Vagina (tissue), 2 donors: ENCODE measurements at regions not wholly inside any gene's neighbourhood (a gene's known extent, or its start where the extent isn't known, plus 50 kb on each side); places are given as distances from the start of the nearest gene placed in this dataset.

Experiments used
- CTCF ChIP-seq, 3 experiments: fragments of 450-650 bp in 2 of 3; fragments of 200-600 bp in 1 of 3; sonication (generic) in 1 of 3; IDR thresholded peaks; one replicate each; pipeline ENCODE4 v1.5.1; 2017 to 2019; ENCODE audit warnings: antibody characterized with exemption in 3 of 3, mild to moderate bottlenecking in 2 of 3, moderate library complexity in 2 of 3
- POLR2A ChIP-seq, 2 donors: fragments of 450-650 bp; IDR thresholded peaks; one replicate each; pipeline ENCODE4 v1.6.1; 2017; ENCODE audit warnings: antibody characterized with exemption in 2 of 2, mild to moderate bottlenecking in 2 of 2, moderate library complexity in 2 of 2

DNA sequence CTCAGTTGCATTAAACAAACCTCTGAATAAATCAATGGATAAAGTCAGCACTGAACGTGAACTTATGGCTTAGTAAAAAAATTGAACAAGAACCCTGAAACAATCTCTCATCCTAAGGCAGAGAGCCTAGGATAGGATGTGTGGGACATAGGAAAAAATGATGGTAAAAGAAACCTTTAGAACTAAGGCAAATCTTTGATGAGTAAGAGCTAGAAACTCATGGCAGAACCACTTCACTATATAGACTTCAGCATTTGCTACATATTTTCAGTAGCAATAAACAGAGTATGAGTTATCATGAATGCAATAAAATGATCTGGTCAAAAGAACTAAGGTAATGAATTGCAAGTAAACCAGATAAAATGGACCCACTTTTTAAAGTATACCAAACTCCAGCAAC, 725.8 kb upstream of the DPPA4 start:
- TF ChIP-seq CTCF (IDR thresholded peaks at IDR 0.05) (no peak), POLR2A (IDR thresholded peaks at IDR 0.05) (no peak)
